Small intestine (tissue), 7 donors: ENCODE measurements at regions not wholly inside any gene's neighbourhood (a gene's known extent, or its start where the extent isn't known, plus 50 kb on each side); places are given as distances from the start of the nearest gene placed in this dataset.
"Not testable (repeated sequence)": the region's sequence is repeated elsewhere in the genome, so short reads cannot be mapped to it uniquely, and the experiment has no call there.

Source experiments
- DNase-seq, 2 donors: peaks; one replicate each; pipeline versions ENCODE4 v3.0.0 to v3.0.0-alpha.2; 2013
- FAIRE-seq: peaks from 2 replicates; lab custom pipeline; 2012; peaks lifted over from hg19 to GRCh38; lab: Jason Lieb, UNC
- H3K27ac ChIP-seq, 3 donors: one replicate each; pipeline ENCODE4 v1.5.1; 2013; ENCODE audit warnings: low read length in 2 of 3, mild to moderate bottlenecking in 2 of 3, control low read depth in 1 of 3, inconsistent platforms in 1 of 3, low read depth in 1 of 3, moderate library complexity in 1 of 3
- H3K27me3 ChIP-seq, 3 donors: one replicate each; pipeline ENCODE4 v1.6.1; 2013; ENCODE audit warnings: low read length in 3 of 3, inconsistent platforms in 1 of 3; ENCODE audit not compliant: control insufficient read depth in 3 of 3, insufficient read depth in 3 of 3
- H3K36me3 ChIP-seq, 3 donors: one replicate each; pipeline ENCODE4 v1.6.1; 2013; ENCODE audit warnings: low read length in 3 of 3, inconsistent platforms in 1 of 3, low read depth in 1 of 3, mild to moderate bottlenecking in 1 of 3, moderate library complexity in 1 of 3; ENCODE audit not compliant: control insufficient read depth in 3 of 3, insufficient read depth in 2 of 3
- H3K4me1 ChIP-seq, 3 donors: one replicate each; pipeline ENCODE4 v1.6.1; 2013; ENCODE audit warnings: low read length in 2 of 3, inconsistent platforms in 1 of 3, low read depth in 1 of 3, mild to moderate bottlenecking in 1 of 3, moderate library complexity in 1 of 3; ENCODE audit not compliant: control insufficient read depth in 3 of 3, insufficient read depth in 2 of 3
- H3K4me3 ChIP-seq, 3 donors: one replicate each; pipeline ENCODE4 v1.5.1; 2013; ENCODE audit warnings: low read length in 3 of 3, control low read depth in 1 of 3, inconsistent platforms in 1 of 3, low read depth in 1 of 3, mild to moderate bottlenecking in 1 of 3, moderate library complexity in 1 of 3
- H3K9me3 ChIP-seq, 2 donors: one replicate each; pipeline ENCODE4 v1.6.1; 2013; ENCODE audit warnings: low read depth in 1 of 2, low read length in 1 of 2; ENCODE audit not compliant: control insufficient read depth in 2 of 2, insufficient read depth in 1 of 2
- WGBS, 3 donors: extraction: QIAGEN DNeasy Blood & Tissue Kit; methylation state at CpG; one replicate each; pipeline ENCODE4 v1.1.7; 2013; 5-methylcytosine and 5-hydroxymethylcytosine counted together
- donor health status: healthy with polysubstance abuse.
- donor health status: control.
- donor health status: control.
- donor health status: Bipolar disorder and iron deficiency.
- donor health status: healthy.

DNA sequence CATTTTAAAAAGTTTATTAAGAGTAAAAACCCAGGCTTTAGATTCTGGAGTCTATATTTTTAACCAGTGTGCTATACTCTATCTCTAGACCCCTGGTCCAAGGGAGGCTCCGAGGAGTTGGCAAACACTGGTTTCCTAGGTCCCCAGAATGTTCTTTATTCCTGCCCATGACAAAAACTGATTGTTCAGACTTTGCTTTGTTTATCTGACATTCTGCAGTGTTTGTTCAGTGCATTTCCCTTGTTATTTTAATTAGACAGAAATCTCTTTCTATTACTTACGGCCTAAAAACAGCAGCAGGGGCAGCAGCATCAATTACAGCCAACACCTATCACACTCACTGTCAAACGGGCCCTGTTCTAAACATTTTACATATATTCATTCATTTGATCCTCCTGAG lies 2011.6 kb upstream of the WWC1 start:
- no peak overlapping the region for H3K27ac ChIP-seq
- WGBS, 3 donors: 55 to 64% (median 58%) methylated on average over 3 of the region's 3 CpGs
- no peaks in the 10 kb centered on the region for H3K27me3 ChIP-seq
- no peak for DNase-seq
- no peak overlapping the region for H3K4me3 ChIP-seq
- no peaks in the 10 kb centered on the region for H3K4me1 ChIP-seq
- H3K36me3 ChIP-seq: no peaks in the 10 kb centered on the region
- no peak for FAIRE-seq
- peaks cover 0 to 7% of the 10 kb centered on the region in 2 donors for H3K9me3 ChIP-seq

DNA sequence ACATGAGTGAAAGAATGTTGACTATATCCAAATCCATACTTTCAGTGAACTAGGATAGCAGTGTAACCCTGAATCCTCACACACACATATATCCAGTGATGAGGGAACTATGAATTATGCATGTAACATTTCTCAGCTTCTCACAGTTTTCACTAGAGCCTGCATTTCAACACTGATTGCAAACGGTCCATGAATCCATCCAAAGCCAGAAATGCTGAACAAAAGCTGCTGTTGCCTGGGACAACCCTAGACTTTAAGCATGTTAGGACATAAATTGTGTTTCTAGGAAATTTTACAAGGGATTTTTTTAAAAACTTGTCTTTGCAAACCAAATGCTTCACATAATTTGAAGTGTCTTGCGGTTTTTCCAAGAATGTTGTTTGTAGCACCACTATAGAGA lies 2010.0 kb upstream of the WWC1 start:
- peaks cover 0 to 7% of the 10 kb centered on the region in 2 donors for H3K9me3 ChIP-seq
- no peaks in the 10 kb centered on the region for H3K4me1 ChIP-seq
- 58 to 68% (median 60%) methylated on average over 2 of the region's 2 CpGs for WGBS, 3 donors
- DNase-seq: no peak
- no peak overlapping the region for H3K4me3 ChIP-seq
- H3K27ac ChIP-seq: no peak overlapping the region
- FAIRE-seq: no peak
- H3K36me3 ChIP-seq: no peaks in the 10 kb centered on the region
- H3K27me3 ChIP-seq: no peaks in the 10 kb centered on the region

DNA sequence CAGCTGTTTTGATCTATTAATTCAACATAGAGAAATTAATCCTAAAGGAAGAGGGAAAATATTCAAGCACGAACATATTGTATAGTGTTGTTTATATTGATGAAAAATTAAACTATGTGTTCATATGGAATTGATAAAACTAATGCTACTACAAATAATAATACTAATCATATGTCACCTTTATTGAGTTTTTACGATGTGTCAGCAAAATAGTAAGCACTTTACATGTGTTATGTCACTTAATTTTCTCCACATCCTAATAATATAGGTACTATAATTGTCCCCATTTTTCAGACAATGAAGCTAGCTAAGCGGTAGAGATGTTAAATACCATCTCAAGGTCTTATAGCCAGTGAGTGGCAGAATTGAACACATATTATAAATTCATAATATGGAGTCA lies 2008.5 kb upstream of the WWC1 start:
- DNase-seq (no peak), FAIRE-seq (no peak)
- H3K36me3 ChIP-seq: no peaks in the 10 kb centered on the region
- H3K4me3 ChIP-seq: no peak overlapping the region
- no peak overlapping the region for H3K27ac ChIP-seq
- 85 to 88% (median 85%) methylated on average over 3 of the region's 3 CpGs for WGBS, 3 donors
- no peaks in the 10 kb centered on the region for H3K27me3 ChIP-seq
- H3K4me1 ChIP-seq: no peaks in the 10 kb centered on the region
- H3K9me3 ChIP-seq: peaks cover 0 to 7% of the 10 kb centered on the region in 2 donors

DNA sequence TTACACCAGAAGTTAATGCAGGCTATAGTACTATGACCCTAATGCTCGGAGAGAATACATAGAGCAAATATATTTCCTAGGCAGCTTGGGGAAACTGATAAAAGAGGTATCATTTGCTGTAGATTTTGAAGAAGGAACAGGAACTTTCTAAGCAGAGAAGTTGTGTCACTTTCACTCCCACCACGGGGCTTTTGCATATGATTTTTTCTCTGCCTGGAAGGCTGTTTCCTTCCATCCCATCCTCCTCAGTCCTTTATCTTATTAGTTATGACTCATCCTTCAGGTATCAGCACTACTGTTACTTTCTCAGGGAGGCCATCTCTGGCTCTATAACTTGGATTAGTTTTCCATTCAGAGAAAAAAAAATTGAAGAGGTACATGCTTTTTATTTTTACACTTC lies 2006.1 kb upstream of the WWC1 start:
- H3K36me3 ChIP-seq: no peaks in the 10 kb centered on the region
- WGBS, 3 donors: 18 to 38% (median 23%) methylated on average over 2 of the region's 2 CpGs
- peak in 1 of 2 donors; percentile 34 for DNase-seq

DNA sequence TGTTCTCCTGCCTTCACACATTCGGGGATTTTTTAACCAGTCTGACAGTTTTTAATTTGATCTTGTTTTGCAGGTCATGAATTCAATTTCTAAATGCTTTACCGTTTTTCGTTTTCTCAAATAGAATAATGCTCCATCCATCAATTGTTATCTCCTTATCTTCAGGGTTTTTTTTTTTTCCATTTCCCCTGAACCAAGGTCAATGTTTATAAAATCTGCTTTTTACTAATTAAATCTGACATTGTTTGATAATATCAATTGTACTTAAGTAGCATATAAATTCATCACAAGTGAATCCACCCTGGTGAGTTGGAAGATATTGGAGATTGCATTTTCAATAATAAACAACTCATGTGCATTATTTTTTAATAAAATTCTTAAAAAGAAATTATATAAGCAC lies 2004.6 kb upstream of the WWC1 start:
- no peaks in the 10 kb centered on the region for H3K4me1 ChIP-seq
- H3K9me3 ChIP-seq: peaks cover 0 to 5% of the 10 kb centered on the region in 2 donors
- H3K27me3 ChIP-seq: no peaks in the 10 kb centered on the region
- 80 to 86% (median 81%) methylated on average over 3 of the region's 3 CpGs for WGBS, 3 donors
- H3K36me3 ChIP-seq: no peaks in the 10 kb centered on the region
- DNase-seq: no peak
- no peak for FAIRE-seq
- H3K27ac ChIP-seq: no peak overlapping the region
- H3K4me3 ChIP-seq: no peak overlapping the region

More for the DNA sequence above, 2006.1 kb upstream of the WWC1 start:
- Histone ChIP-seq H3K4me1 (no peaks in the 10 kb centered on the region), H3K4me3 (no peak overlapping the region), H3K27ac (no peak overlapping the region), H3K27me3 (no peaks in the 10 kb centered on the region), H3K9me3 (peaks cover 0 to 2% of the 10 kb centered on the region in 2 donors)
- no peak for FAIRE-seq

DNA sequence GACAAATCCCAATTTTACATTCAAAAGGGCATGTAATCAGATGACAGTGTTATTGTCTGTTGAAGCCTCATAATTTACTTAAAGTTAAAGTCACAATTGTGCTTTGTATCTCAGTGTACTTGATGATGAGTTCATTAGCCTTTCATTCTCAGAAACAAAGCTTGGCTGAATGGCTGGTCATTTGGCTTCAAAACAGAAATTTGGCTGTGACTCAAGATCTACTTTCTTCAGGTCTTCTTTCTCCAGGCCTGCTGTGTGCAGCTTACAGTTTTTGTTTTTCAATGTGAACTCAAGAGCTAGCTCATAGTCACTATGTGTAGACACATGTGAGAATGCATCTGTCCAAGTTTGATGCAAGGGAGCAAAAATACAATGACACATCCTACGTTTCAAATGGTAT lies 2003.6 kb upstream of the WWC1 start:
- Histone ChIP-seq H3K36me3 (no peaks in the 10 kb centered on the region), H3K4me1 (no peaks in the 10 kb centered on the region), H3K27ac (no peak overlapping the region), H3K4me3 (no peak overlapping the region), H3K9me3 (peaks cover 0 to 5% of the 10 kb centered on the region in 2 donors), H3K27me3 (no peaks in the 10 kb centered on the region)
- DNase-seq: no peak
- FAIRE-seq: no peak
- 36 to 67% (median 37%) methylated on average over 1 of the region's 1 CpG for WGBS, 3 donors

DNA sequence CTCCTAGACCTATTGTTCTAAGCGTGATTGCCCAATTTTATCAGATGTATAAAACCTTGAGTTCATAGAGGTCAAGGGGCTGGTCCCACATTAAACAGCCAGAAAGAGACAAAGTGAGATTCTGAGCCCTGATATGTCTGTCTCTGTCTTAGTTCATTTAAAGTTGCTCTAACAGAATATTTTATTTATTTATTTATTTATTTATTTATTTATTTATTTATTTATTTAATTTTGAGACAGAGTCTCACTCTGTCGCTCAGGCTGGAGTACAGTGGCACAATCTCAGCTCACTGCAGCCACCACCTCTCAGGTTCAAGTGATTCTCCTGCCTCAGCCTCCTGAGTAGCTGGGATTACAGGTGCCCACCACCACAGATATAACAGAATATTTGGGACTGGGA lies 1999.6 kb upstream of the WWC1 start:
- not testable (repeated sequence) for H3K4me1 ChIP-seq, FAIRE-seq, H3K36me3 ChIP-seq, DNase-seq, H3K4me3 ChIP-seq, H3K27ac ChIP-seq, H3K9me3 ChIP-seq, H3K27me3 ChIP-seq
- WGBS, 3 donors: 58 to 80% (median 65%) methylated on average over 2 of the region's 2 CpGs

DNA sequence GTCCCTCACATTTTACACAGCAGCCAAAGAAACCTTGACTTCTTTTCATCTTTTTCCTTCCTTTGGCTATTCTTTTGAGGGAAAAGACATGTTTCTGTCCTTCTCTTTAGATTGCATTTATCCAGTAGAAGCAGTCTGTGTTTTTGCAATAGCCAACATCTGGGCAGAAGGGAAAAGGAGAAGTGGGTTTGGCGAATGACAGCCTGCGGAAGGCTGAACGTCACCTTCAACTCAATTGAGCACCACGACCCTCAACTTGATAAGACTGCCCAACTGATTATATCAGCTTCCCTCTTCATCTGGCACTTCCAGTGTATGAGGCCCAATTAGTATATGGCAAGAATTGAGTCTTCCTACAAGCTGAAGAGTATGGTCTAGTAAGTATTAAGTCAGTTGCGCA lies 1997.6 kb upstream of the WWC1 start:
- Histone ChIP-seq H3K27ac (no peak overlapping the region), H3K4me1 (no peaks in the 10 kb centered on the region), H3K27me3 (no peaks in the 10 kb centered on the region), H3K36me3 (no peaks in the 10 kb centered on the region), H3K9me3 (peaks cover 0 to 5% of the 10 kb centered on the region in 2 donors), H3K4me3 (no peak overlapping the region)
- FAIRE-seq: no peak
- WGBS, 3 donors: 47 to 60% (median 59%) methylated on average over 5 of the region's 5 CpGs
- DNase-seq: no peak

DNA sequence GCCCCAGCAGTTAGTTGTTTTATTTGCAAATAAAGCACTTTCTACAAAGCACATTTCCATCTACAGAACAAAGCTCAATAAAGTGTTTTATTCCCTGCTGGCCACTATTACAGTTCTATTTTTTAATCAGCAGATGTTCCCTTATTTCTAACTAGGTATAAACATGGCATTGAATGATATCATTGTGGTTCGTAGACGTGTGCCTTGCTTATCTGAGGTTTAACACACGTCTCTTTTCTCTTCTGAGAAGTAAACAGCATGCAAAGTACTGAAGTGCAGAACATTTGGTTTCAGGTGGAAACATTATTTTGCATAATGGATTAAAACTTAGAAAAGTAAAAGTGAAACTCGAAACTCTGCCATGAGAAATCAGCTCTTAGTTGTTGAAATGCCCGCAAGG lies 1989.3 kb upstream of the WWC1 start:
- no peak for FAIRE-seq
- no peak for DNase-seq
- peaks cover 0 to 9% of the 10 kb centered on the region in 2 donors for H3K9me3 ChIP-seq
- H3K36me3 ChIP-seq: no peaks in the 10 kb centered on the region
- WGBS, 3 donors: 66 to 69% (median 67%) methylated on average over 5 of the region's 5 CpGs
- H3K4me3 ChIP-seq: no peak overlapping the region
- H3K27me3 ChIP-seq: no peaks in the 10 kb centered on the region
- H3K4me1 ChIP-seq: no peaks in the 10 kb centered on the region
- no peak overlapping the region for H3K27ac ChIP-seq
